Keratinocyte (primary cell): ENCODE measurements at regions not wholly inside any gene's neighbourhood (a gene's known extent, or its start where the extent isn't known, plus 50 kb on each side); places are given as distances from the start of the nearest gene placed in this dataset.

Experiments
- DNase-seq: peaks from one replicate; pipeline ENCODE4 v3.0.0-alpha.2; 2011; ENCODE audit warnings: low read depth, missing footprints, low spot score
- FAIRE-seq: peaks from 2 replicates; lab custom pipeline; 2011; peaks lifted over from hg19 to GRCh38; lab: Jason Lieb, UNC
- H2AFZ ChIP-seq: 2 replicates; pipeline ENCODE4 v1.6.0; 2012; ENCODE audit warnings: low read length, control low read depth, inconsistent platforms; ENCODE audit not compliant: control insufficient read depth
- H3K27ac ChIP-seq: 2 replicates; pipeline ENCODE4 v1.5.1; 2011; ENCODE audit warnings: low read length; ENCODE audit not compliant: control insufficient read depth, insufficient read depth
- H3K27me3 ChIP-seq: 3 replicates; pipeline ENCODE4 v1.6.0; 2011; ENCODE audit warnings: low read length; ENCODE audit not compliant: control insufficient read depth, insufficient read depth; ENCODE audit errors: extremely low read depth
- H3K36me3 ChIP-seq, 2 experiments: 2 replicates in 1 of 2; 3 replicates in 1 of 2; pipeline ENCODE4 v1.5.1; 2011; ENCODE audit warnings: low read length in 2 of 2, mild to moderate bottlenecking in 1 of 2; ENCODE audit not compliant: control insufficient read depth in 2 of 2, insufficient read depth in 2 of 2; ENCODE audit errors: extremely low read depth in 1 of 2
- H3K4me1 ChIP-seq: 3 replicates; pipeline ENCODE4 v1.5.1; 2011; ENCODE audit warnings: low read length; ENCODE audit not compliant: control insufficient read depth, insufficient read depth; ENCODE audit errors: extremely low read depth
- H3K4me2 ChIP-seq: 3 replicates; pipeline ENCODE4 v1.6.0; 2011; ENCODE audit warnings: low read depth, low read length; ENCODE audit not compliant: control insufficient read depth, insufficient read depth; ENCODE audit errors: extremely low read depth
- H3K4me3 ChIP-seq, 3 experiments: fragments of 200-600 bp in 1 of 3; sonication (generic) in 1 of 3; 2 replicates in 2 of 3; 3 replicates in 1 of 3; pipeline ENCODE4 v1.5.1; 2011 to 2016; ENCODE audit warnings: low read length in 3 of 3, mild to moderate bottlenecking in 3 of 3, control low read depth in 2 of 3, inconsistent platforms in 1 of 3, low read depth in 1 of 3, mixed read lengths in 1 of 3, mixed run types in 1 of 3, moderate library complexity in 1 of 3; ENCODE audit not compliant: control insufficient read depth in 2 of 3, insufficient read depth in 2 of 3; ENCODE audit errors: extremely low read depth in 1 of 3
- H3K79me2 ChIP-seq: 2 replicates; pipeline ENCODE4 v1.6.0; 2012; ENCODE audit warnings: low read length; ENCODE audit not compliant: control insufficient read depth, insufficient read depth
- H3K9ac ChIP-seq: 3 replicates; pipeline ENCODE4 v1.6.0; 2011; ENCODE audit warnings: low read length; ENCODE audit not compliant: control insufficient read depth, insufficient read depth; ENCODE audit errors: extremely low read depth
- H3K9me1 ChIP-seq: 3 replicates; pipeline ENCODE4 v1.6.0; 2011; ENCODE audit warnings: low read length; ENCODE audit not compliant: control insufficient read depth, insufficient read depth; ENCODE audit errors: extremely low read depth
- H3K9me3 ChIP-seq: 2 replicates; pipeline ENCODE4 v1.5.1; 2012; ENCODE audit warnings: low read depth, low read length; ENCODE audit not compliant: control insufficient read depth
- H4K20me1 ChIP-seq: 3 replicates; pipeline ENCODE4 v1.6.0; 2011; ENCODE audit warnings: low read length; ENCODE audit not compliant: control insufficient read depth, insufficient read depth; ENCODE audit errors: extremely low read depth
- EZH2 ChIP-seq: IDR thresholded peaks from one replicate; pipeline ENCODE4 v1.6.1; 2012; ENCODE audit warnings: inconsistent platforms, mild to moderate bottlenecking, low read length, moderate library complexity
- dilution Hi-C: fragments of 300-500 bp; cut with MboI; formaldehyde crosslinking; loops from one replicate; pipeline ENCODE4 v1.7.0; 2020; ENCODE audit warnings: low sequenced_read_pairs; ENCODE audit not compliant: extremely low pct_ligation_motif_present
- TF ChIP-seq, protein P1 (sequence below), 3 experiments: IDR thresholded peaks in 1 of 3; conservative IDR thresholded peaks in 1 of 3; optimal IDR thresholded peaks in 1 of 3; 2 replicates in 2 of 3; 3 replicates in 1 of 3; pipeline versions ENCODE3 to v1.5.1; 2011; ENCODE audit warnings: low read length in 3 of 3, mild to moderate bottlenecking in 3 of 3, moderate library complexity in 2 of 3, control low read depth in 1 of 3, inconsistent platforms in 1 of 3; ENCODE audit not compliant: insufficient read depth in 2 of 3; ENCODE audit errors: extremely low read depth in 1 of 3

GRCh38 chr1:73623946-73624345 is 574.0 kb downstream of the LRRIQ3 start:
- H3K27me3 ChIP-seq: no peaks in the 10 kb centered on the region
- no peak for FAIRE-seq
- dilution Hi-C loops: no loop called here

GRCh38 chr1:73617145-73617544 is 580.8 kb downstream of the LRRIQ3 start:
- no peaks in the 10 kb centered on the region for H3K36me3 ChIP-seq
- no peaks in the 10 kb centered on the region for H3K4me1 ChIP-seq
- H3K27ac ChIP-seq: no peak overlapping the region
- H3K4me2 ChIP-seq: no peak overlapping the region
- no peak overlapping the region for H3K9ac ChIP-seq
- no peak overlapping the region for H2AFZ ChIP-seq
- no peak for FAIRE-seq
- no peak for DNase-seq
- no peaks in the 10 kb centered on the region for H3K27me3 ChIP-seq
- dilution Hi-C loops: no loop called here
- no peak overlapping the region for H3K4me3 ChIP-seq
- H3K9me3 ChIP-seq: no peaks in the 10 kb centered on the region
- H3K79me2 ChIP-seq: no peaks in the 10 kb centered on the region
- no peaks in the 10 kb centered on the region for H4K20me1 ChIP-seq
- TF ChIP-seq, protein P1, sequence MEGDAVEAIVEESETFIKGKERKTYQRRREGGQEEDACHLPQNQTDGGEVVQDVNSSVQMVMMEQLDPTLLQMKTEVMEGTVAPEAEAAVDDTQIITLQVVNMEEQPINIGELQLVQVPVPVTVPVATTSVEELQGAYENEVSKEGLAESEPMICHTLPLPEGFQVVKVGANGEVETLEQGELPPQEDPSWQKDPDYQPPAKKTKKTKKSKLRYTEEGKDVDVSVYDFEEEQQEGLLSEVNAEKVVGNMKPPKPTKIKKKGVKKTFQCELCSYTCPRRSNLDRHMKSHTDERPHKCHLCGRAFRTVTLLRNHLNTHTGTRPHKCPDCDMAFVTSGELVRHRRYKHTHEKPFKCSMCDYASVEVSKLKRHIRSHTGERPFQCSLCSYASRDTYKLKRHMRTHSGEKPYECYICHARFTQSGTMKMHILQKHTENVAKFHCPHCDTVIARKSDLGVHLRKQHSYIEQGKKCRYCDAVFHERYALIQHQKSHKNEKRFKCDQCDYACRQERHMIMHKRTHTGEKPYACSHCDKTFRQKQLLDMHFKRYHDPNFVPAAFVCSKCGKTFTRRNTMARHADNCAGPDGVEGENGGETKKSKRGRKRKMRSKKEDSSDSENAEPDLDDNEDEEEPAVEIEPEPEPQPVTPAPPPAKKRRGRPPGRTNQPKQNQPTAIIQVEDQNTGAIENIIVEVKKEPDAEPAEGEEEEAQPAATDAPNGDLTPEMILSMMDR (optimal IDR thresholded peaks at IDR 0.05 in 1 of 3, IDR thresholded peaks at IDR 0.05 in 1 of 3, conservative IDR thresholded peaks at IDR 0.05 in 1 of 3; ENCODE audit: extremely low read depth in 1 of 3, insufficient read depth in 2 of 3, low read length in 3 of 3): no peak
- no peak for TF ChIP-seq EZH2
- H3K9me1 ChIP-seq: no peaks in the 10 kb centered on the region

More at GRCh38 chr1:73623946-73624345, 574.0 kb downstream of the LRRIQ3 start:
- Histone ChIP-seq H3K36me3 (no peaks in the 10 kb centered on the region), H4K20me1 (no peaks in the 10 kb centered on the region), H3K9me3 (no peaks in the 10 kb centered on the region), H3K9ac (no peak overlapping the region), H3K79me2 (no peaks in the 10 kb centered on the region), H3K27ac (no peak overlapping the region), H3K4me1 (no peaks in the 10 kb centered on the region), H3K4me3 (no peak overlapping the region), H3K9me1 (no peaks in the 10 kb centered on the region), H2AFZ (no peak overlapping the region), H3K4me2 (no peak overlapping the region)
- no peak for TF ChIP-seq EZH2
- TF ChIP-seq, protein P1 (optimal IDR thresholded peaks at IDR 0.05 in 1 of 3, IDR thresholded peaks at IDR 0.05 in 1 of 3, conservative IDR thresholded peaks at IDR 0.05 in 1 of 3; ENCODE audit: extremely low read depth in 1 of 3, insufficient read depth in 2 of 3, low read length in 3 of 3): no peak
- no peak for DNase-seq
